SKM-1 treated with dmso at 0.1 percent for 144 hours (cell line): ENCODE measurements at regions not wholly inside any gene's neighbourhood (a gene's known extent, or its start where the extent isn't known, plus 50 kb on each side); places are given as distances from the start of the nearest gene placed in this dataset.
"Not testable (repeated sequence)": the region's sequence is repeated elsewhere in the genome, so short reads cannot be mapped to it uniquely, and the experiment has no call there.

ENCODE experiments used
- DNase-seq: peaks from one replicate; lab custom pipeline; 2025; ENCODE audit not compliant: unreplicated experiment; lab: John Stamatoyannopoulos, UW

- not testable (repeated sequence) for DNase-seq
These were observed 63.0 kb upstream of the ERV3-1 start for GRCh38 chr7:65069476-65069875.

GRCh38 chr7:65062566-65062965 is 56.1 kb upstream of the ERV3-1 start:
- DNase-seq = not testable (repeated sequence)

DNA sequence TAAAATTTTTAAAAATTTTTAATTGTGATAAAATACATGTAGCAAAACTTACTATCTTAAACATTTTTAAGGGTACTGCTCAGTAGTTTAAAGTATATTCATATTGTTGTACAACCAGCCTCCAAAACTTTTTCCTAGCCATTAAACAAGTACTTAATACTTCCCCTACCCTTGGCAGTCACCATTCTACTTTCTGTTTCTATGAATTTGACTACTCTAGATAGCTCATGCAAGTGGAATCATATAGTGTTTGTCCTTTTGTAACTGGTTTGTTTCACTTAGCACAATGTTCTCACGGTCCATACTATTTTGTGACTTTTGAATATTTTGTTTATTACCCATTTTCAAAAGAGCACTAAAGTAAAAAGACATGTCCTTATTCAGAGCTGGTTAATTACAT is 52.8 kb upstream of the ERV3-1 start:
- DNase-seq = not testable (repeated sequence)
